ENCODE measurements at regions not wholly inside any gene's neighbourhood (a gene's known extent, or its start where the extent isn't known, plus 50 kb on each side); places are given as distances from the start of the nearest gene placed in this dataset.

DNA sequence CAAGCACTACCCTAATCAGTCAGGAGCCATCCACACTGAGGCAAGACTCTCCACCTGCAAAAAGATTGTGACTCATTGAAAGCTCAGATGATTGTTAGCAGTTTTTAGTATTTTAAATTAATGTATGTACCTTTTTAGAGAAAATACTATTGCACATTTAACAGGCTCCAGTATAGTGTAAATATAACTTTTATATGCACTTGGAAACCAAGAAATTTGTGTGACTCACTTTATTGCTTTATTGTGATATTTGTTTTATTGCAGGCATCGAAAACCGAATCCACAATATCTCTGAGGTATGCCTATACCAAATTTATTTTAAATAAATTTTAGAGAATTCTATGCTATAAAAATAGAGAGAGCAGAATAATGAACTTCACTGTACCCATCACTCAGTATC, 122.0 kb downstream of the TEX36 start:
- TF ChIP-seq GATA1 (IDR thresholded peaks at IDR 0.05; ENCODE audit: low read depth, low read length) (no peak), POLR2A (IDR thresholded peaks at IDR 0.05; ENCODE audit: low read length) (no peak)

GRCh38 chr10:125559210-125559609, 123.8 kb downstream of the TEX36 start:
- no peak for DNase-seq
- TF ChIP-seq GATA1 (IDR thresholded peaks at IDR 0.05; ENCODE audit: low read depth, low read length) (no peak), POLR2A (IDR thresholded peaks at IDR 0.05; ENCODE audit: low read length) (no peak)

More for the DNA sequence above, 122.0 kb downstream of the TEX36 start:
- DNase-seq = no peak

GRCh38 chr10:125557801-125558505, 125.0 kb downstream of the TEX36 start:
- DNase-seq = no peak
- TF ChIP-seq POLR2A (IDR thresholded peaks at IDR 0.05; ENCODE audit: low read length) (no peak), GATA1 (IDR thresholded peaks at IDR 0.05; ENCODE audit: low read depth, low read length) (no peak)

GRCh38 chr10:125557311-125557710, 125.7 kb downstream of the TEX36 start:
- no peak for DNase-seq
- TF ChIP-seq POLR2A (IDR thresholded peaks at IDR 0.05; ENCODE audit: low read length) (no peak), GATA1 (IDR thresholded peaks at IDR 0.05; ENCODE audit: low read depth, low read length) (no peak)

DNA sequence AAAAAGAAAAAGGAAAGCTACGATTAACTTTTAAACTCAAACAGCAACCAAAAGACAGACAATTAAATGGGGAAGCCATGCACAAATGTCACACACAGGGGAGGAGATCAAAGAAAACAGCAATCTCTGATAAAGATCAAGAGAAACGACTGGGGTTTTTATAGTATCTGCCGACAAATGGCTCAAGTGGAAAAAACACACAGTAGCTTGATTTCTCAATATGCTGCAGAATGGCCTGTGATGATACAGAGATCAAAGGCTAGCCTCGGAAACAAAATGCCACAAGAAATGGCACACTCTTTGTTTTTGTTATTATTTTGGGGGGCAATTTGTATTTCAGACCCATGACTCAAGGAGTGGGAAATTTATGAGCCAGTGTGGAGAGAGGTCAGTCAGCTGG, 126.1 kb downstream of the TEX36 start:
- no peak for DNase-seq
- TF ChIP-seq GATA1 (IDR thresholded peaks at IDR 0.05; ENCODE audit: low read depth, low read length) (no peak), POLR2A (IDR thresholded peaks at IDR 0.05; ENCODE audit: low read length) (no peak)

GRCh38 chr10:125555743-125556142, 127.2 kb downstream of the TEX36 start:
- TF ChIP-seq POLR2A (IDR thresholded peaks at IDR 0.05; ENCODE audit: low read length) (no peak), GATA1 (IDR thresholded peaks at IDR 0.05; ENCODE audit: low read depth, low read length) (no peak)
- no peak for DNase-seq

- DNase-seq = no peak
These were observed 127.7 kb downstream of the TEX36 start for GRCh38 chr10:125555267-125555666.

DNA sequence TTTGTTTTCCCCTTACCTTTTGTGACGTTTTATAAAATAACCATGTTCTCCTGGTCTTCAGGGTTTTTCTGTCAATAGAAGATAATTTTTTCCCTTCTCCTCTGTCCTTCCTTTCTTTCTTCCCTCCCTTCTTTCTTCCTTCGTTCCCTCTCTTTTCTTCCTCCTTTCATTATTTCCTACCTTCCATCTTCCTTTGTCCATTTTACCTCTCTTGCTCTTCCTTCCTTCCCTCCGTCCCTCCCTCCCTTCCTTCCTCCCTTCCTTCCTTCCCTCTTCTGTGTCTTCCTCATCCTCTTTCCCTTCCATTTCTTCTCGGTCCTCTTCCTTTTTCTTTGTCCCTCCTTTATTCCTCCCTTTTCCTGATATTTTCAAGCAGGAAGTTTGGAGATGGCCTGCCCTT, 128.2 kb downstream of the TEX36 start:
- TF ChIP-seq POLR2A (IDR thresholded peaks at IDR 0.05; ENCODE audit: low read length) = no peak
- no peak for TF ChIP-seq GATA1 (IDR thresholded peaks at IDR 0.05; ENCODE audit: low read depth, low read length)

More at GRCh38 chr10:125555267-125555666, 127.7 kb downstream of the TEX36 start:
- no peak for TF ChIP-seq GATA1 (IDR thresholded peaks at IDR 0.05; ENCODE audit: low read depth, low read length)
- no peak for TF ChIP-seq POLR2A (IDR thresholded peaks at IDR 0.05; ENCODE audit: low read length)

GRCh38 chr10:125554016-125554703, 128.8 kb downstream of the TEX36 start:
- no peak for DNase-seq
- TF ChIP-seq GATA1 (IDR thresholded peaks at IDR 0.05; ENCODE audit: low read depth, low read length) = no peak
- no peak for TF ChIP-seq POLR2A (IDR thresholded peaks at IDR 0.05; ENCODE audit: low read length)

More for the DNA sequence above, 128.2 kb downstream of the TEX36 start:
- DNase-seq = no peak

DNA sequence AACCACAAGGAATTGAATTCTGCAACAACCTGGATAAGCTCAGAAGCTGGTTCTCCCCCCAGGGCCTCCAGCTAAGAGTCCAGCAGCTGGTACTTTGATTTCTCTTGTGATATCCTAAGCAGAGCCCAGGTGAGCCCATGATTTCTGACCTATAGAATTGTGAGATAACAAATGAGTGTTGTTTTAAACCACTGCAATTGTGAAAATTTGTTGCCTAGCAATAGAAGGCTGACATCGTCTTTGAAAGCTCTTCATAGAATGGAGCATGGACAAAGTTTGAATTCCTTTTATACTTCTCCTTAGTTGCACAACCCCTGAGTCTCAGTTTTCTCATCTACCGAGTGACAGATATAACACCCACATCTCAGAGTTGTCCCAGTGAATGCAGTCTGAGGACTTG, 129.9 kb downstream of the TEX36 start:
- no peak for DNase-seq
- TF ChIP-seq GATA1 (IDR thresholded peaks at IDR 0.05; ENCODE audit: low read depth, low read length) (no peak), POLR2A (IDR thresholded peaks at IDR 0.05; ENCODE audit: low read length) (no peak)

DNA sequence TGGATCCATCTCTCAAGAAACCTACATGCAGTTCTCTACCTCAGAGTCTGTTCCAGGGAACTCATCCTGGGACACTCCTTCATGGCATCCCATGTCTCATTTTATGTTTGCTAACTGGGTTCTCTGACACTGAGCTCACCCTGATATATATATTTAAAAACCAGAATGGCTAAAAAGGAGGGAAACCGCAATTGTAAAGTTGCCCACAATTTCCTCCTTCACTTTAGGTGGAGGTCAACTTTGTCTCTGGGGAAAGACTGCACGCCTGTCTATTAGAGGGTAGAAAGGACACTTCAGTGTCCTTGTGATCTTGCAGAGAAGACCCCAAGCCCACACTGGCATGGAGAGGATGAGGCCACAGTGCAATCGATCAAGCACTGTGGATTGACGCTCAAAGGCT, 131.7 kb downstream of the TEX36 start:
- TF ChIP-seq GATA1 (IDR thresholded peaks at IDR 0.05; ENCODE audit: low read depth, low read length) (no peak), POLR2A (IDR thresholded peaks at IDR 0.05; ENCODE audit: low read length) (no peak)
- no peak for DNase-seq

DNA sequence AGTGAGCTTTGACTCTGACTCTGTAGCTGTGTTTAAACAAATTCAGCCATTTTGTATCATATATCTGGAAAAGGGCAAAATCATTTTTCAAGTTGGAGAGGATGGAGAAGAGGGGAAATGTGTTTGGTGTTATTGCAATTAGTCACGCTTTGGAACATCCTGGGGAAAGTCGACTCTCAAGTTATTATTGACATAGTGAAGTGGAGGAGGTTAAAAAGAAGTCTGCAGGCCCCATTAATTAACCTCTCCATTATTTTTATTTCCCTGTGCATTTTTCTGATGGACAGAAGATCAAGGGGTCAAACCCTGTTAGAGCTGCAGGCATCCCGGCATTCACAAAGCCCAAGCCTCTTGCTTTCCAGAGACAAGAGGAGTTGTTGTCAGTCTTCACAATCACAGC, 132.6 kb downstream of the TEX36 start:
- no peak for DNase-seq
- TF ChIP-seq POLR2A (IDR thresholded peaks at IDR 0.05; ENCODE audit: low read length) (no peak), GATA1 (IDR thresholded peaks at IDR 0.05; ENCODE audit: low read depth, low read length) (no peak)

GRCh38 chr10:125549653-125550052, 133.3 kb downstream of the TEX36 start:
- no peak for DNase-seq
- no peak for TF ChIP-seq GATA1 (IDR thresholded peaks at IDR 0.05; ENCODE audit: low read depth, low read length)
- TF ChIP-seq POLR2A (IDR thresholded peaks at IDR 0.05; ENCODE audit: low read length) = no peak

DNA sequence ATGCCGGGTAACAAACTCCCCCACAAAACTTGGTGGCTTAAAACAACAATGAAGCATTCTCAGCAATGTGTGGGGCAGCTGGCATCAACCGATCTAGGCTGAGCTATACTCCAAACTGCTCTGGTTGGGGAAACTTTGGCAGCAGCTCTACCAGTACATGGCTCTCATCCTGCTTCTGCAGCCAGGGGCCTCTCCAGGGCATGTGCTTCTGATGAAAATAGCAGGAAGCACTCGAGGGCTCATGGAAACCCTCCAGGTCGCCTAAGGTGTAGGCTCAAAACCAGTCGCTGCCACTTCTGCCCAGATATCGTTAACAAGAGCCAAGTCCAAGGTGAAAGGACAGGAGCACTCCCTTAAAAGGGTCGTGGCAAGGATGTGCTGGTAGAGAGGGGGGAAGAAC, 134.1 kb downstream of the TEX36 start:
- DNase-seq = no peak
- TF ChIP-seq GATA1 (IDR thresholded peaks at IDR 0.05; ENCODE audit: low read depth, low read length) = no peak
- TF ChIP-seq POLR2A (IDR thresholded peaks at IDR 0.05; ENCODE audit: low read length) = no peak

GRCh38 chr10:125548356-125548755, 134.6 kb downstream of the TEX36 start:
- TF ChIP-seq GATA1 (IDR thresholded peaks at IDR 0.05; ENCODE audit: low read depth, low read length) = no peak
- TF ChIP-seq POLR2A (IDR thresholded peaks at IDR 0.05; ENCODE audit: low read length) = no peak
- DNase-seq = no peak

All from erythroblast (primary cell).